ENCODE measurements at regions not wholly inside any gene's neighbourhood (a gene's known extent, or its start where the extent isn't known, plus 50 kb on each side); places are given as distances from the start of the nearest gene placed in this dataset.

DNA sequence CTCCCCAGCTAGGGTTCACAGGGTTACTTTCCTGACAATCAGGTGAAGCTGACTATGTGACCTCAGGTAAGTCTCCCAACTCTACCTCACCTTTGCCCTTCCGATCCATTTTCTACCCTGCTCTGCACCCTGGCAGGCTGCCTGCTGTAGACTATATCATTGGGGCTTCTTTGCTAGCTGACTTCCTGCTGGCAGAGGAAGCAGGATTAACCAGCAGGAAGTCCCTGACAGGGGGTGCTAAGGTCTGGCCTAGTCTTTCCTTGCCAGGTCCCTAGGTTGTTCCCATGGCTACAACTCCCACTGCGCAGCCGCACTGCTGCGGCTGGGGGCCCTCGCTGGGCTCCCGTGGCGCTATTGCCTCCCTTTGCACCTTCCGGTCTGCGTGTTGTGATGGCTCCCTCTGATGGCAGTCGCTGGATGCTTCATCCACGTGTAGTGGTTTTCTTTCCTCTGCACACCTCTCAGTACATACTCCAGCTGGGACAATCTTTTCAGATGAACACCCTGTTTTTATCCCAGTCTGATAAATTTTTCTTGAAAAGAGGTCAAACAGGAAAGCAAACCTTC is 365.9 kb downstream of the REEP3 start:
- in situ Hi-C loops (cut with HindIII; ENCODE audit: extremely low pct_ligation_motif_present, low pct_unique_long_range_greater_than_20kb) (no loop called here), intact Hi-C loops (cut with micrococcal nuclease; ENCODE audit: unreplicated experiment) (no loop called here)
- Histone ChIP-seq H3K4me2 (ENCODE audit: low read depth, low read length) (peak overlapping the region; percentile 4; the same call in 1 of the 2 replicates), H2AFZ (ENCODE audit: low read length) (no peak overlapping the region), H3K27me3 (ENCODE audit: control insufficient read depth in 1 of 2, insufficient read depth in 2 of 2, low read length in 2 of 2) (peaks cover 1 to 3% of the 10 kb centered on the region in 2 experiments; a peak in 2 of 5 replicates), H4K20me1 (ENCODE audit: insufficient read depth, low read length) (no peaks in the 10 kb centered on the region), H3K9me3 (ENCODE audit: low read length) (peaks cover 5% of the 10 kb centered on the region; the same call in 1 of the 2 replicates), H3K4me1 (ENCODE audit: insufficient read depth, low read length) (peaks cover 5% of the 10 kb centered on the region; the same call in 1 of the 2 replicates), H3K27ac (ENCODE audit: extremely low read length, insufficient read depth, low read length) (no peak overlapping the region), H3K4me3 (replicated peaks in 1 of 3; ENCODE audit: insufficient read depth in 1 of 3, low read depth in 2 of 3, low read length in 3 of 3) (no peak overlapping the region), H3K79me2 (ENCODE audit: insufficient read depth, low read length) (no peaks in the 10 kb centered on the region), H3K36me3 (replicated peaks in 1 of 2; ENCODE audit: control insufficient read depth in 1 of 2, insufficient read depth in 2 of 2, low read length in 2 of 2) (no peaks in the 10 kb centered on the region), H3K9ac (ENCODE audit: insufficient read depth, low read depth, low read length) (no peak overlapping the region)
- ChIA-PET POLR2A (no interaction called here), CTCF (ENCODE audit: low intra/inter-chr PET ratio, low total read pairs) (no interaction called here)
- WGBS (ENCODE audit: low lambda C conversion rate), result 40% methylated on average over 5 of the region's 11 CpGs
- DNase-seq (ENCODE audit: low spot score) (peak; percentile 34), FAIRE-seq (no peak), ATAC-seq (peak; percentile 86)
- no TSS peak for BruUV-seq (replicated peaks)
- TF ChIP-seq ZNF670 (CRISPR knock-in tag; IDR thresholded peaks at IDR 0.05; ENCODE audit: borderline replicate concordance) (no peak), ZNF543 (CRISPR knock-in tag; IDR thresholded peaks at IDR 0.05) (no peak), SNAPC2 (CRISPR knock-in tag; IDR thresholded peaks at IDR 0.05) (no peak), GZF1 (CRISPR knock-in tag; IDR thresholded peaks at IDR 0.05) (no peak), SIN3A (IDR thresholded peaks at IDR 0.05; ENCODE audit: borderline replicate concordance, low read depth, low read length) (no peak), HOXD1 (CRISPR knock-in tag; IDR thresholded peaks at IDR 0.05) (no peak), CC2D1A (CRISPR knock-in tag; IDR thresholded peaks at IDR 0.05) (no peak), TP53 (CRISPR knock-in tag; conservative IDR thresholded peaks at IDR 0.05) (no peak), ZNF251 (CRISPR knock-in tag; IDR thresholded peaks at IDR 0.05) (no peak), HOXA3 (CRISPR knock-in tag; IDR thresholded peaks at IDR 0.05) (0 out of 2 replicates have a peak, but pooled peaks have one; percentile 41), REL (CRISPR knock-in tag; conservative IDR thresholded peaks at IDR 0.05) (no peak), ZNF232 (CRISPR knock-in tag; IDR thresholded peaks at IDR 0.05; ENCODE audit: borderline replicate concordance) (no peak), CCDC6 (CRISPR knock-in tag; IDR thresholded peaks at IDR 0.05) (no peak), NR1H2 (CRISPR knock-in tag; IDR thresholded peaks at IDR 0.05; ENCODE audit: borderline replicate concordance, low read depth) (no peak), GABPA (IDR thresholded peaks at IDR 0.05; ENCODE audit: low read depth, low read length) (peak; percentile 56), GABPA (CRISPR knock-in tag; IDR thresholded peaks at IDR 0.05; ENCODE audit: low read depth) (peak; percentile 88)
- TF ChIP-seq, protein P1, sequence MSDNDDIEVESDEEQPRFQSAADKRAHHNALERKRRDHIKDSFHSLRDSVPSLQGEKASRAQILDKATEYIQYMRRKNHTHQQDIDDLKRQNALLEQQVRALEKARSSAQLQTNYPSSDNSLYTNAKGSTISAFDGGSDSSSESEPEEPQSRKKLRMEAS (IDR thresholded peaks at IDR 0.05), result peak; percentile 47
- TF ChIP-seq, protein P2, sequence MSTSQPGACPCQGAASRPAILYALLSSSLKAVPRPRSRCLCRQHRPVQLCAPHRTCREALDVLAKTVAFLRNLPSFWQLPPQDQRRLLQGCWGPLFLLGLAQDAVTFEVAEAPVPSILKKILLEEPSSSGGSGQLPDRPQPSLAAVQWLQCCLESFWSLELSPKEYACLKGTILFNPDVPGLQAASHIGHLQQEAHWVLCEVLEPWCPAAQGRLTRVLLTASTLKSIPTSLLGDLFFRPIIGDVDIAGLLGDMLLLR (CRISPR knock-in tag; IDR thresholded peaks at IDR 0.05), result no peak
- TF ChIP-seq, protein P3, sequence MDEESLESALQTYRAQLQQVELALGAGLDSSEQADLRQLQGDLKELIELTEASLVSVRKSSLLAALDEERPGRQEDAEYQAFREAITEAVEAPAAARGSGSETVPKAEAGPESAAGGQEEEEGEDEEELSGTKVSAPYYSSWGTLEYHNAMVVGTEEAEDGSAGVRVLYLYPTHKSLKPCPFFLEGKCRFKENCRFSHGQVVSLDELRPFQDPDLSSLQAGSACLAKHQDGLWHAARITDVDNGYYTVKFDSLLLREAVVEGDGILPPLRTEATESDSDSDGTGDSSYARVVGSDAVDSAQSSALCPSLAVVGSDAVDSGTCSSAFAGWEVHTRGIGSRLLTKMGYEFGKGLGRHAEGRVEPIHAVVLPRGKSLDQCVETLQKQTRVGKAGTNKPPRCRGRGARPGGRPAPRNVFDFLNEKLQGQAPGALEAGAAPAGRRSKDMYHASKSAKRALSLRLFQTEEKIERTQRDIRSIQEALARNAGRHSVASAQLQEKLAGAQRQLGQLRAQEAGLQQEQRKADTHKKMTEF (CRISPR knock-in tag; IDR thresholded peaks at IDR 0.05), result no peak
- TF ChIP-seq, protein P4, sequence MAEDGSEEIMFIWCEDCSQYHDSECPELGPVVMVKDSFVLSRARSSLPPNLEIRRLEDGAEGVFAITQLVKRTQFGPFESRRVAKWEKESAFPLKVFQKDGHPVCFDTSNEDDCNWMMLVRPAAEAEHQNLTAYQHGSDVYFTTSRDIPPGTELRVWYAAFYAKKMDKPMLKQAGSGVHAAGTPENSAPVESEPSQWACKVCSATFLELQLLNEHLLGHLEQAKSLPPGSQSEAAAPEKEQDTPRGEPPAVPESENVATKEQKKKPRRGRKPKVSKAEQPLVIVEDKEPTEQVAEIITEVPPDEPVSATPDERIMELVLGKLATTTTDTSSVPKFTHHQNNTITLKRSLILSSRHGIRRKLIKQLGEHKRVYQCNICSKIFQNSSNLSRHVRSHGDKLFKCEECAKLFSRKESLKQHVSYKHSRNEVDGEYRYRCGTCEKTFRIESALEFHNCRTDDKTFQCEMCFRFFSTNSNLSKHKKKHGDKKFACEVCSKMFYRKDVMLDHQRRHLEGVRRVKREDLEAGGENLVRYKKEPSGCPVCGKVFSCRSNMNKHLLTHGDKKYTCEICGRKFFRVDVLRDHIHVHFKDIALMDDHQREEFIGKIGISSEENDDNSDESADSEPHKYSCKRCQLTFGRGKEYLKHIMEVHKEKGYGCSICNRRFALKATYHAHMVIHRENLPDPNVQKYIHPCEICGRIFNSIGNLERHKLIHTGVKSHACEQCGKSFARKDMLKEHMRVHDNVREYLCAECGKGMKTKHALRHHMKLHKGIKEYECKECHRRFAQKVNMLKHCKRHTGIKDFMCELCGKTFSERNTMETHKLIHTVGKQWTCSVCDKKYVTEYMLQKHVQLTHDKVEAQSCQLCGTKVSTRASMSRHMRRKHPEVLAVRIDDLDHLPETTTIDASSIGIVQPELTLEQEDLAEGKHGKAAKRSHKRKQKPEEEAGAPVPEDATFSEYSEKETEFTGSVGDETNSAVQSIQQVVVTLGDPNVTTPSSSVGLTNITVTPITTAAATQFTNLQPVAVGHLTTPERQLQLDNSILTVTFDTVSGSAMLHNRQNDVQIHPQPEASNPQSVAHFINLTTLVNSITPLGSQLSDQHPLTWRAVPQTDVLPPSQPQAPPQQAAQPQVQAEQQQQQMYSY (CRISPR knock-in tag; IDR thresholded peaks at IDR 0.05), result no peak
- TF ChIP-seq, protein P5, sequence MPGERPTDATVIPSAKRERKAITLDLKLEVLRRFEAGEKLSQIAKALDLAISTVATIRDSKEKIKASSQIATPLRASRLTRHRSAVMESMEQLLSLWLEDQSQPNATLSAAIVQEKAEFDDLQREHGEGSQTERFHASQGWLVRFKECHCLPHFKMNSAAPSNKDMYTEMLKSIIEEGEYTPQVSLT (CRISPR knock-in tag; IDR thresholded peaks at IDR 0.05; ENCODE audit: borderline replicate concordance, low read depth), result no peak

All from HepG2 (cell line).